Keratinocyte (primary cell): ENCODE measurements at regions not wholly inside any gene's neighbourhood (a gene's known extent, or its start where the extent isn't known, plus 50 kb on each side); places are given as distances from the start of the nearest gene placed in this dataset.
"Not testable (repeated sequence)": the region's sequence is repeated elsewhere in the genome, so short reads cannot be mapped to it uniquely, and the experiment has no call there.

Source experiments
- DNase-seq: peaks from one replicate; pipeline ENCODE4 v3.0.0-alpha.2; 2011; ENCODE audit warnings: low read depth, missing footprints, low spot score
- FAIRE-seq: peaks from 2 replicates; lab custom pipeline; 2011; peaks lifted over from hg19 to GRCh38; lab: Jason Lieb, UNC
- H2AFZ ChIP-seq: 2 replicates; pipeline ENCODE4 v1.6.0; 2012; ENCODE audit warnings: low read length, control low read depth, inconsistent platforms; ENCODE audit not compliant: control insufficient read depth
- H3K27ac ChIP-seq: 2 replicates; pipeline ENCODE4 v1.5.1; 2011; ENCODE audit warnings: low read length; ENCODE audit not compliant: control insufficient read depth, insufficient read depth
- H3K27me3 ChIP-seq: 3 replicates; pipeline ENCODE4 v1.6.0; 2011; ENCODE audit warnings: low read length; ENCODE audit not compliant: control insufficient read depth, insufficient read depth; ENCODE audit errors: extremely low read depth
- H3K36me3 ChIP-seq, 2 experiments: 2 replicates in 1 of 2; 3 replicates in 1 of 2; pipeline ENCODE4 v1.5.1; 2011; ENCODE audit warnings: low read length in 2 of 2, mild to moderate bottlenecking in 1 of 2; ENCODE audit not compliant: control insufficient read depth in 2 of 2, insufficient read depth in 2 of 2; ENCODE audit errors: extremely low read depth in 1 of 2
- H3K4me1 ChIP-seq: 3 replicates; pipeline ENCODE4 v1.5.1; 2011; ENCODE audit warnings: low read length; ENCODE audit not compliant: control insufficient read depth, insufficient read depth; ENCODE audit errors: extremely low read depth
- H3K4me2 ChIP-seq: 3 replicates; pipeline ENCODE4 v1.6.0; 2011; ENCODE audit warnings: low read depth, low read length; ENCODE audit not compliant: control insufficient read depth, insufficient read depth; ENCODE audit errors: extremely low read depth
- H3K4me3 ChIP-seq, 3 experiments: fragments of 200-600 bp in 1 of 3; sonication (generic) in 1 of 3; 2 replicates in 2 of 3; 3 replicates in 1 of 3; pipeline ENCODE4 v1.5.1; 2011 to 2016; ENCODE audit warnings: low read length in 3 of 3, mild to moderate bottlenecking in 3 of 3, control low read depth in 2 of 3, inconsistent platforms in 1 of 3, low read depth in 1 of 3, mixed read lengths in 1 of 3, mixed run types in 1 of 3, moderate library complexity in 1 of 3; ENCODE audit not compliant: control insufficient read depth in 2 of 3, insufficient read depth in 2 of 3; ENCODE audit errors: extremely low read depth in 1 of 3
- H3K79me2 ChIP-seq: 2 replicates; pipeline ENCODE4 v1.6.0; 2012; ENCODE audit warnings: low read length; ENCODE audit not compliant: control insufficient read depth, insufficient read depth
- H3K9ac ChIP-seq: 3 replicates; pipeline ENCODE4 v1.6.0; 2011; ENCODE audit warnings: low read length; ENCODE audit not compliant: control insufficient read depth, insufficient read depth; ENCODE audit errors: extremely low read depth
- H3K9me1 ChIP-seq: 3 replicates; pipeline ENCODE4 v1.6.0; 2011; ENCODE audit warnings: low read length; ENCODE audit not compliant: control insufficient read depth, insufficient read depth; ENCODE audit errors: extremely low read depth
- H3K9me3 ChIP-seq: 2 replicates; pipeline ENCODE4 v1.5.1; 2012; ENCODE audit warnings: low read depth, low read length; ENCODE audit not compliant: control insufficient read depth
- H4K20me1 ChIP-seq: 3 replicates; pipeline ENCODE4 v1.6.0; 2011; ENCODE audit warnings: low read length; ENCODE audit not compliant: control insufficient read depth, insufficient read depth; ENCODE audit errors: extremely low read depth
- CTCF ChIP-seq, 3 experiments: IDR thresholded peaks in 1 of 3; conservative IDR thresholded peaks in 1 of 3; optimal IDR thresholded peaks in 1 of 3; 2 replicates in 2 of 3; 3 replicates in 1 of 3; pipeline versions ENCODE3 to v1.5.1; 2011; ENCODE audit warnings: low read length in 3 of 3, mild to moderate bottlenecking in 3 of 3, moderate library complexity in 2 of 3, control low read depth in 1 of 3, inconsistent platforms in 1 of 3; ENCODE audit not compliant: insufficient read depth in 2 of 3; ENCODE audit errors: extremely low read depth in 1 of 3
- EZH2 ChIP-seq: IDR thresholded peaks from one replicate; pipeline ENCODE4 v1.6.1; 2012; ENCODE audit warnings: inconsistent platforms, mild to moderate bottlenecking, low read length, moderate library complexity
- dilution Hi-C: fragments of 300-500 bp; cut with MboI; formaldehyde crosslinking; loops from one replicate; pipeline ENCODE4 v1.7.0; 2020; ENCODE audit warnings: low sequenced_read_pairs; ENCODE audit not compliant: extremely low pct_ligation_motif_present

- Histone ChIP-seq H3K4me2 (no peak overlapping the region), H4K20me1 (no peaks in the 10 kb centered on the region), H3K9me3 (no peaks in the 10 kb centered on the region), H3K27me3 (no peaks in the 10 kb centered on the region), H3K79me2 (no peaks in the 10 kb centered on the region), H3K27ac (no peak overlapping the region), H3K9me1 (no peaks in the 10 kb centered on the region), H3K9ac (no peak overlapping the region), H3K4me1 (no peaks in the 10 kb centered on the region), H2AFZ (no peak overlapping the region), H3K4me3 (no peak overlapping the region), H3K36me3 (no peaks in the 10 kb centered on the region)
- FAIRE-seq, result no peak
- TF ChIP-seq CTCF (optimal IDR thresholded peaks at IDR 0.05 in 1 of 3, IDR thresholded peaks at IDR 0.05 in 1 of 3, conservative IDR thresholded peaks at IDR 0.05 in 1 of 3; ENCODE audit: extremely low read depth in 1 of 3, insufficient read depth in 2 of 3, low read length in 3 of 3) (no peak), EZH2 (no peak)
- dilution Hi-C loops, result no loop called here
- no peak for DNase-seq
Observed at GRCh38 chr14:83294941-83295340, 1761.3 kb upstream of the SEL1L start.

GRCh38 chr14:83297361-83297760 lies 1763.7 kb upstream of the SEL1L start:
- TF ChIP-seq CTCF (optimal IDR thresholded peaks at IDR 0.05 in 1 of 3, IDR thresholded peaks at IDR 0.05 in 1 of 3, conservative IDR thresholded peaks at IDR 0.05 in 1 of 3; ENCODE audit: extremely low read depth in 1 of 3, insufficient read depth in 2 of 3, low read length in 3 of 3) (no peak), EZH2 (no peak)
- H3K4me2 ChIP-seq, result no peak overlapping the region
- DNase-seq (no peak), FAIRE-seq (no peak)
- no peak overlapping the region for H2AFZ ChIP-seq
- H3K9me3 ChIP-seq, result no peaks in the 10 kb centered on the region
- H3K27ac ChIP-seq, result no peak overlapping the region
- no peaks in the 10 kb centered on the region for H3K36me3 ChIP-seq
- H3K4me1 ChIP-seq, result no peaks in the 10 kb centered on the region
- no peaks in the 10 kb centered on the region for H3K9me1 ChIP-seq
- H3K79me2 ChIP-seq, result no peaks in the 10 kb centered on the region
- H3K9ac ChIP-seq, result no peak overlapping the region
- H3K27me3 ChIP-seq, result no peaks in the 10 kb centered on the region
- H3K4me3 ChIP-seq, result no peak overlapping the region
- no peaks in the 10 kb centered on the region for H4K20me1 ChIP-seq
- dilution Hi-C loops, result no loop called here

GRCh38 chr14:83298016-83298415 lies 1764.4 kb upstream of the SEL1L start:
- H3K27me3 ChIP-seq, dilution Hi-C loops, H3K27ac ChIP-seq, H3K4me2 ChIP-seq, H3K9me1 ChIP-seq, H4K20me1 ChIP-seq, H3K4me1 ChIP-seq, DNase-seq, FAIRE-seq, H2AFZ ChIP-seq, H3K4me3 ChIP-seq, H3K9ac ChIP-seq, H3K9me3 ChIP-seq, H3K79me2 ChIP-seq, H3K36me3 ChIP-seq: not testable (repeated sequence)
